ENCODE measurements at regions not wholly inside any gene's neighbourhood (a gene's known extent, or its start where the extent isn't known, plus 50 kb on each side); places are given as distances from the start of the nearest gene placed in this dataset.

DNA sequence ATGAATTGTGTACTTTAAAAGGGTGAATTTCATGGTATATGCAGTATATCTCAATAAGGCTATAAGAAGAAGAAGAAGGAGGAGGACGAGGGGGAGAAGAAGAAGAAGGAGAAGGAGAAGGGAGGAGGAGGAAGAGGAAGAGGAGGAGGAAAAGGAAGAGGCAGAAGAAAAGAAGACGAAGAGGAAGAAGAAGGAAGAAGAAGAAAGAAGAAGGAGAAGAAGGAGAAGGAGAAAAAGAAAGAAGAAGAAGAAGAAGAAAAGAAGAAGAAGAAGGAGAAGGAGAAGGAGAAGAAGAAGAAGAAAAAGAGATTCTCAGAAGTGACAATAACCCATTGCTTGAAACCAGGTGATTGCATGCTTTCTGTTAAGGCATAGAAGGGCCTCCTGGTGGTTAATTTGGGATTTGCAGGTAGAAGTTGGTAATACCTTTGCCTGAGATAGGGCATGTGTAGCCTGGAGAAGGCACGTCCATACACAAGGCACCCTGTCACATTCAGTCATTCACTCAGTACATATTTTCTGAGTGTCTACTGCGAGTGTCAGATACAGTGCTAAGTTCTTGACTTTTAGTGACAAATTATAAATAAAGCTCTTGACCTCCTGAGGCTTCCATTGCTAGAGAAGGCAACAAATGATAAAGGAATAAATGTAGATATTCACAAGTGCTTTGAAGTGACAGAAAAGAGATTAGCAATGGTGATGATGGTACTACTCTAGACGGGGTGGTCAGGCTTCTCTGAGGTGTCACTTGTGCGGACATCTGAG lies 231.3 kb downstream of the NPR3 start (continued):
- TF ChIP-seq ZNF678 (CRISPR knock-in tag; IDR thresholded peaks at IDR 0.05) (no peak), ZNF615 (CRISPR knock-in tag; IDR thresholded peaks at IDR 0.05; ENCODE audit: borderline replicate concordance) (no peak), IKZF1 (IDR thresholded peaks at IDR 0.05) (no peak), FOSL2 (CRISPR knock-in tag; IDR thresholded peaks at IDR 0.05) (no peak), SMC3 (IDR thresholded peaks at IDR 0.05; ENCODE audit: low read length) (peak; percentile 39), MAFK (conservative IDR thresholded peaks at IDR 0.05 in 1 of 2, IDR thresholded peaks at IDR 0.05 in 1 of 2; ENCODE audit: low read length in 2 of 2) (no peak), NBN (conservative IDR thresholded peaks at IDR 0.05) (no peak), SOX6 (IDR thresholded peaks at IDR 0.05) (no peak), SOX6 (CRISPR knock-in tag; IDR thresholded peaks at IDR 0.05) (no peak), ZNF75D (CRISPR knock-in tag; IDR thresholded peaks at IDR 0.05; ENCODE audit: borderline replicate concordance) (no peak), ATAD3A (CRISPR knock-in tag; IDR thresholded peaks at IDR 0.05) (no peak), MAFG (CRISPR knock-in tag; IDR thresholded peaks at IDR 0.05) (no peak), POLR2AphosphoS2 (IDR thresholded peaks at IDR 0.05; ENCODE audit: low read depth, low read length) (no peak), SRY (CRISPR knock-in tag; IDR thresholded peaks at IDR 0.05) (no peak), SALL1 (CRISPR knock-in tag; IDR thresholded peaks at IDR 0.05) (no peak), TBL1XR1 (IDR thresholded peaks at IDR 0.05; ENCODE audit: borderline replicate concordance, low read length, partially characterized antibody) (no peak), DR1 (CRISPR knock-in tag; IDR thresholded peaks at IDR 0.05) (no peak), RFX1 (IDR thresholded peaks at IDR 0.05) (no peak)
- TF ChIP-seq, protein P1, sequence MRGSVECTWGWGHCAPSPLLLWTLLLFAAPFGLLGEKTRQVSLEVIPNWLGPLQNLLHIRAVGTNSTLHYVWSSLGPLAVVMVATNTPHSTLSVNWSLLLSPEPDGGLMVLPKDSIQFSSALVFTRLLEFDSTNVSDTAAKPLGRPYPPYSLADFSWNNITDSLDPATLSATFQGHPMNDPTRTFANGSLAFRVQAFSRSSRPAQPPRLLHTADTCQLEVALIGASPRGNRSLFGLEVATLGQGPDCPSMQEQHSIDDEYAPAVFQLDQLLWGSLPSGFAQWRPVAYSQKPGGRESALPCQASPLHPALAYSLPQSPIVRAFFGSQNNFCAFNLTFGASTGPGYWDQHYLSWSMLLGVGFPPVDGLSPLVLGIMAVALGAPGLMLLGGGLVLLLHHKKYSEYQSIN (CRISPR knock-in tag; IDR thresholded peaks at IDR 0.05; ENCODE audit: borderline replicate concordance) = no peak
- TF ChIP-seq, protein P2, sequence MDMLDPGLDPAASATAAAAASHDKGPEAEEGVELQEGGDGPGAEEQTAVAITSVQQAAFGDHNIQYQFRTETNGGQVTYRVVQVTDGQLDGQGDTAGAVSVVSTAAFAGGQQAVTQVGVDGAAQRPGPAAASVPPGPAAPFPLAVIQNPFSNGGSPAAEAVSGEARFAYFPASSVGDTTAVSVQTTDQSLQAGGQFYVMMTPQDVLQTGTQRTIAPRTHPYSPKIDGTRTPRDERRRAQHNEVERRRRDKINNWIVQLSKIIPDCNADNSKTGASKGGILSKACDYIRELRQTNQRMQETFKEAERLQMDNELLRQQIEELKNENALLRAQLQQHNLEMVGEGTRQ (IDR thresholded peaks at IDR 0.05; ENCODE audit: low read depth, low read length) = no peak
- TF ChIP-seq, protein P2 (CRISPR knock-in tag; IDR thresholded peaks at IDR 0.05; ENCODE audit: borderline replicate concordance) = no peak
- TF ChIP-seq, protein P3, sequence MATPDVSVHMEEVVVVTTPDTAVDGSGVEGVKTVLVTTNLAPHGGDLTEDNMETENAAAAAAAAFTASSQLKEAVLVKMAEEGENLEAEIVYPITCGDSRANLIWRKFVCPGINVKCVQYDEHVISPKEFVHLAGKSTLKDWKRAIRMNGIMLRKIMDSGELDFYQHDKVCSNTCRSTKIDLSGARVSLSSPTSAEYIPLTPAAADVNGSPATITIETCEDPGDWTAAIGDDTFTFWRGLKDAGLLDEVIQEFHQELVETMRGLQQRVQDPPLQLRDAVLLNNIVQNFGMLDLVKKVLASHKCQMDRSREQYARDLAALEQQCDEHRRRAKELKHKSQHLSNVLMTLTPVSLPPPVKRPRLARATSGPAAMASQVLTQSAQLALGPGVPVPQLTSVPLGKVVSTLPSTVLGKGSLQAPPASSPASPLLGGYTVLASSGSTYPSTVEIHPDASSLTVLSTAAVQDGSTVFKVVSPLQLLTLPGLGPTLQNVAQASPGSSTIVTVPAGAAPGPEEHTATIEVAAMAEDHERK (CRISPR knock-in tag; IDR thresholded peaks at IDR 0.05; ENCODE audit: low read depth) = no peak
- TF ChIP-seq, protein P4, sequence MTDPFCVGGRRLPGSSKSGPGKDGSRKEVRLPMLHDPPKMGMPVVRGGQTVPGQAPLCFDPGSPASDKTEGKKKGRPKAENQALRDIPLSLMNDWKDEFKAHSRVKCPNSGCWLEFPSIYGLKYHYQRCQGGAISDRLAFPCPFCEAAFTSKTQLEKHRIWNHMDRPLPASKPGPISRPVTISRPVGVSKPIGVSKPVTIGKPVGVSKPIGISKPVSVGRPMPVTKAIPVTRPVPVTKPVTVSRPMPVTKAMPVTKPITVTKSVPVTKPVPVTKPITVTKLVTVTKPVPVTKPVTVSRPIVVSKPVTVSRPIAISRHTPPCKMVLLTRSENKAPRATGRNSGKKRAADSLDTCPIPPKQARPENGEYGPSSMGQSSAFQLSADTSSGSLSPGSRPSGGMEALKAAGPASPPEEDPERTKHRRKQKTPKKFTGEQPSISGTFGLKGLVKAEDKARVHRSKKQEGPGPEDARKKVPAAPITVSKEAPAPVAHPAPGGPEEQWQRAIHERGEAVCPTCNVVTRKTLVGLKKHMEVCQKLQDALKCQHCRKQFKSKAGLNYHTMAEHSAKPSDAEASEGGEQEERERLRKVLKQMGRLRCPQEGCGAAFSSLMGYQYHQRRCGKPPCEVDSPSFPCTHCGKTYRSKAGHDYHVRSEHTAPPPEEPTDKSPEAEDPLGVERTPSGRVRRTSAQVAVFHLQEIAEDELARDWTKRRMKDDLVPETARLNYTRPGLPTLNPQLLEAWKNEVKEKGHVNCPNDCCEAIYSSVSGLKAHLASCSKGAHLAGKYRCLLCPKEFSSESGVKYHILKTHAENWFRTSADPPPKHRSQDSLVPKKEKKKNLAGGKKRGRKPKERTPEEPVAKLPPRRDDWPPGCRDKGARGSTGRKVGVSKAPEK (CRISPR knock-in tag; IDR thresholded peaks at IDR 0.05; ENCODE audit: borderline replicate concordance) = no peak
